ENCODE measurements at regions not wholly inside any gene's neighbourhood (a gene's known extent, or its start where the extent isn't known, plus 50 kb on each side); places are given as distances from the start of the nearest gene placed in this dataset.

- no peak for DNase-seq (ENCODE audit: low spot score)
- no peak overlapping the region for H3K27ac ChIP-seq
- CTCF ChIA-PET, result interaction anchor here (0.6 kb wide), 1 partner anchor 55 kb away, joined by 3 read pairs; no protein-coding TSS in a partner anchor
- POLR2A ChIA-PET (ENCODE audit: low non-redundant PET), result no interaction called here
- no peak for TF ChIP-seq CTCF (conservative IDR thresholded peaks at IDR 0.05; ENCODE audit: low read depth)
Measured at GRCh38 chr1:229786974-229787610, 161.0 kb downstream of the URB2 start.

GRCh38 chr1:229788004-229788403 is 162.0 kb downstream of the URB2 start:
- no peak for DNase-seq (ENCODE audit: low spot score)
- ChIA-PET CTCF (no interaction called here), POLR2A (ENCODE audit: low non-redundant PET) (no interaction called here)
- no peak for TF ChIP-seq CTCF (conservative IDR thresholded peaks at IDR 0.05; ENCODE audit: low read depth)
- H3K27ac ChIP-seq, result no peak overlapping the region

DNA sequence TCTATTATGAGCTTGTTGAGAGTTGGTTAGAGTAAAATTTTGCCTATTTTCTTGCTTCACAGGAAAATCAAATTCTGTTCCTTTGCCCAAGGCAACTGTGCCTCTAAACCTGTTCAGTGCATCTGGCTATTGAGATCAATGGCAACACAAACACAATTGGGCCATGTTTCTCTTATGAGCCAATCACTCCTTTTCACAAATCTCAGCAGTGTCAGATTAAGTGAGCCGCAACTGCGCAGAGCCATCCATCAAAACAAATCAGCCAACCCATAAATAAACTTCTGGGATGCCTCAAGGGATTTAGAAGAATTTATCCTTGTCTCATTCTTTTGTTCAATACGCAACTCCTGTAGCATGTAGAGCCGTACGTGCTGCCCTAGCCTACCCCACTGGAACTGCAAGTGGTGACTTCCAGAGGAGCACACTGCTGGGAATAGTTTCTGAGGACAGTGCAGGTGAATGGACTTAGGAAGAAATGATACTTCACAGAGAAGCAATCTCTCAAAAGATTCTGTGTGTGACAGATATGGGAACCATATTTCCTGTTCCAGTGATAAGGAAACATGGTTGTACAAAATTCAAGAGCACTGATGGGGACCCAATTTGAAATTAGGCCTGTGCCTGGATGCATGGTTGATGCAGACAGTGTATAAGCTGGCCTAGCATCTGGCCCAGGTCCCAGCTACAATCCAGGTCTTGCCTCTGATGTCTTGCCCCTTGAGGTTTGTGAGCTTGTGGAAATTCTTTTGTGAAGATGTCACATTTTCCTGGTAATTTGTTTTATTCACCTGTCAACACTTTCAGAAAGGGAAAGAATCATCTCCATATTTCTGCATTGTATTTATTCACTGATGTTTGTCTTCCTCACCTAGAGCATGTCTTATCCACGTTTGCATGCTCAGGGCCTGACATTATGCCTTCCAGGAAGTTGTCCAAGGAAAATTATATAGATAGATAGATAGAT is 166.2 kb downstream of the URB2 start:
- POLR2A ChIA-PET (ENCODE audit: low non-redundant PET), result no interaction called here
- no peak for DNase-seq (ENCODE audit: low spot score)
- CTCF ChIA-PET, result no interaction called here
- no peak for TF ChIP-seq CTCF (conservative IDR thresholded peaks at IDR 0.05; ENCODE audit: low read depth)
- H3K27ac ChIP-seq, result no peak overlapping the region

DNA sequence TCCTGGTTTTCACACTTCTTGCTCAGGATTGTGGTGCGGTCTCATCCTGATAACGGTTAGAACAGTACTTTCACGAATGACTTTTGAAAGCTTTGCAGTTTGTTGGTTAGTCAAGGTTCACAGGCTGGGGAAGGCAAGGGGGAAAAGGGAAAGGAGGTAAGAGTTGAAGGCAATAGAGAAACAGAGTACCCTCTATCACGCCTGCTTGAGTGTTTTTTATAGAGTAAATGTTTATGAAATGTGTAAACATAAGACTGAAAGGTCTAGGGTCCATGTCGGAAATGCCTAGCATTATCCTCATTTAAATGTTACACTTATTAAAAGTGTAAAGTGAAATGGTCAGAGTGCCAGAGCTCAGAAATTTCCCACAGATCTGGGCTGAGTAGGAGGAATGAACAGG is 167.4 kb downstream of the URB2 start:
- no peak for TF ChIP-seq CTCF (conservative IDR thresholded peaks at IDR 0.05; ENCODE audit: low read depth)
- no peak overlapping the region for H3K27ac ChIP-seq
- ChIA-PET POLR2A (ENCODE audit: low non-redundant PET) (no interaction called here), CTCF (interaction anchor here (0.7 kb wide), 1 partner anchor 306 kb away, joined by 3 read pairs; no protein-coding TSS in a partner anchor)
- no peak for DNase-seq (ENCODE audit: low spot score)

- TF ChIP-seq CTCF (conservative IDR thresholded peaks at IDR 0.05; ENCODE audit: low read depth), result no peak
- no peak overlapping the region for H3K27ac ChIP-seq
- DNase-seq (ENCODE audit: low spot score), result no peak
- ChIA-PET POLR2A (ENCODE audit: low non-redundant PET) (no interaction called here), CTCF (interaction anchor here (0.6 kb wide), 1 partner anchor 465 kb away, joined by 3 read pairs; no protein-coding TSS in a partner anchor)
Measured at GRCh38 chr1:229798558-229798957, 172.5 kb downstream of the URB2 start.

GRCh38 chr1:229803626-229804217 is 177.7 kb downstream of the URB2 start:
- DNase-seq (ENCODE audit: low spot score), result no peak
- POLR2A ChIA-PET (ENCODE audit: low non-redundant PET), result no interaction called here
- CTCF ChIA-PET, result interaction anchor here (0.6 to 0.7 kb wide), 3 partner anchors 45 to 450 kb away, joined by 3 read pairs; no protein-coding TSS in a partner anchor
- TF ChIP-seq CTCF (conservative IDR thresholded peaks at IDR 0.05; ENCODE audit: low read depth), result no peak
- H3K27ac ChIP-seq, result no peak overlapping the region
